Stimulated activated CD4-positive, alpha-beta T cell treated with anti-CD3 and anti-CD28 coated beads, Interleukin-4, amount 100 ng/mL, for 4 hours (primary cell): ENCODE measurements at regions not wholly inside any gene's neighbourhood (a gene's known extent, or its start where the extent isn't known, plus 50 kb on each side); places are given as distances from the start of the nearest gene placed in this dataset.
"Not testable (repeated sequence)": the region's sequence is repeated elsewhere in the genome, so short reads cannot be mapped to it uniquely, and the experiment has no call there.

ENCODE experiments used
- DNase-seq, 2 experiments: peaks; one replicate each; pipeline ENCODE4 v3.0.0-alpha.2; 2020

DNA sequence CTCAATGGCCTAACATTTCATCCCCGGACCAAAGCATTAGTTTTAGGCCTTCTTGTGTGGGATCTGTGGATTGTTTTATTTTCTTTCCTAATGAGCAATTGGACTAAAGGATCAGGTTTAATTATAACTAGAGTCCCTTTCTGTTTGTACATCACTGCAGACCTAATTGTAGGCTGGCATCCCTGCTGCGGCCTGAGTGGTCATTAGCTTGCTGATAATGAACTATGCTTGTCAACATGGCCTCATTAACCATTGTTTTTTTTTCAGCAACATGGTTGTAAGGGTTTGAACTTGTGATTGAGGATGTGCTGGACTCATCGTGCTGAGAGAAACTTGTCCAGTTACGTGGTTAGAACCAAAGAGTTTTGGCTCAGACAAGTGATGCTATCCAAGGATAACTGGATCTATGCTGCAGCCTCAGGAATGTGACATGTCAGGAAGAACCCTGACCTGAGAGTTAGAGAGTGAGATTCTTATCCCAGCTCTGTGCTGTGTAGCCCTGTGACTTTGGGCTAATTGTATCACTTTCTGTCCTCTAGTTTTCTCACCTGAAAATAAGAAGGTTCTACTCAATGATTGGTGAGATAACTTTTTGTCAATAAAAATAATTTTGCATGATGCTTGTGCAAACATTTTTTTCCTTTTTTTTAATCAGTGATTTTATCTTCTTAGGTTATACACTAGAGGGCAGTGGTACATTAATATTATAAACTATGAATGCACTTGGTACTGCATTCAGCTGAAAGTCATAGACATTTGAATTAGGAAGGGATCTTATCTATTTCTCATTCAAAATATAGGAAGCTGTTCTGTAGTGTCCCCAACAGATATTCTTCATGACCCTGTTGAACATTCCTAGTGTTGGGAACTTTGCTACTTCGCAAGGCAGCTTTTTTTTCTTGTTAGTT is 140.9 kb downstream of the RNF144B start:
- DNase-seq, result no peak

DNA sequence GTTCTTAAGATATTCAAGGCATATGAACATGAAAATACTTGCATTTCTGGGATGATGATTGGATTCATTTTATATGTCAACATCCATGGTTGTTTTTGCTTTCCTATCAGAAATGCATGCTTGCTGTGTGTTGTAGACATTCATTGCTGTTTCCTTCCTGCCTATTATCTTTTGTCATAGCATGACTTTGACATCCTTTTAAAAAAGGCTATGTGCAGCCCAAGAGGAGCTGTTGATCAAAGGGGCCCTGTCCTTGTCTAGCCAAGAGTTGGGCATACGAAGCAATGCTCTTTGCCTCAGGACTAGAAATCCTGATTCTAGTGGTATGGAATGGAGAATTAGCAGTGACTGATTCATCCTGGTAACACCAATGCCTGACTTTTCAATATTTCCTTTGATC is 143.1 kb downstream of the RNF144B start:
- no peak for DNase-seq

DNA sequence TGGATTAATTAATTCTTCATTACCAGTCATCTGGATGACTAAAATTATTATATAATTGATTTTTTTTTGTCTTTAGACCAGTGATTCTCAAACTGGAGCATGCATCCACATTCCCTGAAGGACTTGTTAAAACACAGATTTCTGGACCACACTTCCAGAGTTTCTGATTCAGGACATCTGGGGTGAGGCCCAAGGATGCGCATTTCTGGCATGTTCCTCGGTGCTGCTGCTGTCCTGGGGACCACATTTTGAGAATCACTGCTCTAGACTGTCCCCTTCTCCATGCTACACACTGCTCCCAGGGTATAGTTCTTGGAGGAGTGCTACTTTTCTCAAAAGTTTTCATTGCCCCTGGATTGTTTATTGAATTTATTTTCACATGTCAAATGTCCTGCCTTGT is 145.0 kb downstream of the RNF144B start:
- no peak for DNase-seq

DNA sequence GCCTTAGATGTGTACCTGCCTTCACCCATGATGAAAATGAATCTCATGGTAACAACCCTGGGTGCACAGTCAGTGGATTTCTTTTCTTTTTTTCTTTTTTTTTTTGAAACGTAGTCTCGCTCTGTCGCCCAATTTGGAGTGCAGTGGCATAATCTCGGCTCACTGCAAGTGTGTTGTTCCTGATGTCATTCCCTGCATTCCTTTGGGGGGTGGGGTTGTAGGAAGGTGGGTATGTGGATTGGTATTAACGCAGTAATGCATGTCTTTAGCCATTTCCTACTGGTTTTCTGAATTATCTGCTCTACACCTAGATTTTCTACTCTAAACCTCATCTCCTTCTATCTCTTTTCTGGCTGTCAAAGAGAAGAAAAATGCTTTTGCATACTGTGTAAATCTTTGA is 146.6 kb downstream of the RNF144B start:
- no peak for DNase-seq

DNA sequence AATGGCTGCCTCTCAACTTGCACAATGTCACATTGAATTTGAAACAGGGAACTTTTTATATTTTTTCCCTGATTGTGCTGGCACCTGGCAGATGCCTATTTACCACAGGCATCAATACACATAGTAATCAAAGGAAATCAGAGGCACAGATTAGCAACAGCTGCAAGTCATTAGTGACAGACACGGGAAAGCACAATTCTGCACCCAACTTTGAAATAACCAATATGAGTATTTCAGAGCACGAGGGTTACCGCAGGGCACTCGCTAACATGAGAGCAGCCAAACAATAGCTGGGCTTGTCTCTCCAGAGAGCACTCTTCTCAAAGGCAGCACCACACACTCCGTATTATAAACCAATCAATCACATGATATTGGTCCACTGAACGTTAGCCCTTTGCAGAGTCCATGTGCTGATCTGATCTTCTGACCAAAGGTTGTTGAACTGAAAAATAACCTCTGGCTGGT is 149.5 kb downstream of the RNF144B start:
- no peak for DNase-seq

DNA sequence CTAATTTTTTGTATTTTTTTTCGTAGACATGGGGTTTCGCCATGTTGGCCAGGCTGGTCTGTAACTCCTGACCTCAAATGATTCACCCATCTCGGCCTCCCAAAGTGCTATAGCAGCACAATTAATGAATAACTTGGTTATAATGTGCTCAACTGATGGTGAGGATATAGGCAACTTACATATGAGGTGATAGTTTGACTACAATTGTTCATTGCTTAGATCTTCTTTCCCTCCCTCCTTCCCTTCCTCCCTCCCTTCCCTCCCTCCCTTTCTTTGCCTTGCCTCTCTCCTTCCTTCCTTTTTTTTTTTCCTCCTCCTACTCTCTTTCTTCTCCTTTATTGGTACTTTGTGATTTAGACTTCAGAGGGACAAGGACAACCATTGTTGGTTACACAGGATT is 151.2 kb downstream of the RNF144B start:
- DNase-seq, result no peak

DNA sequence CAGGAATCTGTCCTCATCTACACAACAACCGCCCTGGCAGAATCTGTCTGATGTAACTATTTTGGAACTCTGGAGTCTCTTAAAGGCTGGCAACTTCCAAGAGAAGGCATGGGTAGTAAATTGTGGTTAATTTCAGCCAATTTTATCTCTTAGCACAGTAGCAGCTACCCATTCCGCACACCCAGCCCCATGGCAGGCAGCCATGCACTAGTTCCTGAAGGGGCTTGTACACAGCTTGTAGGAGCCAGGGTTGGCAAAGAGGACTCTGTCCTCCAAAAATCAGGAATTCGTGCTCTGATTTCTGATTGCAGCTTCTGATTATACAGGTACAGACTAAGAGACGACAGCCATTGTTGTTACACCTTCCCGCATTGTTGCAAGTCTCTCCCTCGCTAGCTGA is 155.9 kb downstream of the RNF144B start:
- no peak for DNase-seq

DNA sequence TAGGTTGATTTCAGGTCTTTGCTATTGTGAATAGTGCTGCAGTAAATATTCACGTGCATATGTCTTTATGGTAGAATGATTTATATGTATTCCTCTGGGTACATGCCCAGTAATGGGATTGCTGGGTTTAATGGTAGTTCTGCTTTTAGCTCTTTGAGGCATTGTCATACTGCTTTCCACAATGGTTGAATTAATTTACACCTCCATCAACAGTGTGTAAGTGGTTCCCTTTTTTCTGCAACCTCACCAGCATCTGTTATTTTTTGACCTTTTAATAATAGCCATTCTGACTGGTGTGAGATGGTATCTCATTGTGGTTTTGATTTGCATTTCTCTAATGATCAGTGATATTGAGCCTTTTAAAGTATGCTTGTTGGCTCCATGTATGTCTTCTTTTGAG is 158.0 kb downstream of the RNF144B start:
- DNase-seq, result not testable (repeated sequence)

DNA sequence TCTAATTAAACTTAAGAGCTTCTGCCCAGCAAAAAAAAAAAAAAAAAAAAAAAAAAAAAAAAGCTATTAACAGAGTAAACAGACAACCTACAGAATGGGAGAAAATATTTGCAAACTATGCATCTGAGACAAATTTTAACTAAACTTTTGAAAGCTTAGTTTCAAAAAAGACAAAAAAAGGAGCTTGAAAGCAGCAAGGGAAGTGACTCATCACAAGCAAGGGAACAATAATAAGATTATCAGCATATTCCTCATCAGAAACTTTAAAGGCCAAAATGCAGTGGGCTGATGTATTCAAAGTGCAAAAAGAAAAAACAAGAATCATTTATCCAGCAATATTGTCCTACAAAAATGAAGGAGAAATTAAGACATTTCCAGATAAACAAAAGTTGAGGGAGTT is 158.6 kb downstream of the RNF144B start:
- DNase-seq, result no peak

DNA sequence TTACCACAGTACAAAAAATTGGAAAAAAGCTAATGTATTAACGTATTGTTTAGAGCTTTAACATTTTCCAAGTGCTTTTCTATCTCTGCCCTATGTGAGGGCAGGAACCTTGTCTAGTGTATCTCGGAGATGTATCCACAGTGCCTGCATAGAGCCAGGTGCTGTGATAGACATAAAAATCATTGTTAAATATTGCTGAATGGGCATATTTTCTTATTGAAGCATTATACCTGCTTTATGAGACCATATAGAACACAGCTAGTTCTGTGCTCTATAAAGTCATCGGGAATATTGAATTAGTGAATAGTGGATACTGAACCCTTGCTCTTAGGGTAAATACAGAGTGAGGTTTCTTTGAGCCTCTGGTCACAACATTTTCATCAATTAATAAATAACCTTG is 163.0 kb downstream of the RNF144B start:
- DNase-seq, result no peak

DNA sequence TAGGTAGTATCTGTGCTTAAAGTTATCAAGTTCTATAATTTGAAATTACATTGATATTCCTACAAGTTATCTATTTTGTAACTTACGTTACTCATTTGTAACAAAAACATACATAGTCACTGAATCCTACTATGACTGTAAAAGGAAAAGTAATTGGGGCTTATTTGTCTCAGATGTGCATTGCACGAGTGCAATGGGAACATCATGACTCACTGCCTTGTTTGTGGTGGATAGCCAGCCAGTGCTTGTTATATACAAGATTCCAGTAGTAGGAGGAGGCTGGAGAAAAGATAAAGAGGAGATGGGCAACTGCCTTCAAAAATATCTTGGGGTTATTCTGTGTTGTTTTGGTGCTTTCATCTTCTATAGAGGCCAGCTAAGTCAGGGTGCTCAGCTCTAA is 164.1 kb downstream of the RNF144B start:
- DNase-seq, result no peak

DNA sequence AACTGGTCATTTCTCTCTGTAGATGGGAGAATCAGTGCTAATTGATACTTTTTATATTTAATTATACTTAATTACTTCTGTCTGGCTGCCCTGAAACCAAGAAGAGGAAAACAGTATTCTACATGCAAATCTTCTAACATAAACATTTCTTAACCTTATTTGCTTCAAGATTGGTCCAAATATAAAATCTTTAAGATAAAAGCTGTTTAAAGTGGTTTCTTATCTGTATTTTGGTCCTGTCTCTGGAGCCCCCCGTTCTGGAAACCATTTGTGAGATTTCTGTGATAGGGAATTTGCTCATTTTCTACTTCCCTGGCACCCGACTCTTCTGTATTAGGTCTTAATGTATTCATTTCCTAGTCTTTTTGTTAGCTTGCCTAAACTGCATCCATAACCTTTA is 168.6 kb downstream of the RNF144B start:
- no peak for DNase-seq

DNA sequence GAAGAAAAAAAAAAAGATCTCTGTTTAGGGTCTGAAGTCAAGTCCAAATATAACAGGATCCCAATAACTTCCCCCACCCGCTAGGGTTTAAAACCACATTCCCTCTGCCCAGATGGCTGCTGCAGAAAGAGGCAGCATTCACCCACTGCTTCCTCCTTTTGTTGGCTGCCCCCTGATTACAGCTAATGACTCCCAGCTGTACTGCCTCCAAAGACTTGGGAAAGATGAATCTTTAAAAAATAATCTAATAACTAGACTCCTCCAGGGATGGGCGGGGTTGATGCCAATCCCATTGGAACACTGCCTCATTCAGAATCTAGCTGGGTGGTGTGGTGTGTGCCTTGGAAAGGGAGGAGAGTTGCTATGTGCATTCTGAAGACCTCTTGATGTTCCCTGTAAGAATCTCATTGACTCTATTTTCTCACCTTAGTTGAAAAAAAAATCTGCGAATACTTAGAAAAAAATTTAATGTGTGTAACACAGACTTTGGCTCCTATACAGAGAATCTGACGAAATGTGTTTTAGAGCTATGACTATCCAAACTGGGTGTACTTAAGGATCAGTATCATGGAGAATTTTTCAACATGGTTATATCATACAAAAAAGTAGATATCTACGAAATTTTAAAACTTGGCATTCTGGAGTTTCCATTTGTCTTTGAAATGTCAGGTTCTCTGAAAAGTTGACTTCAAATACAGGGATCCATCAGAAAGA is 174.0 kb downstream of the RNF144B start:
- no peak for DNase-seq

DNA sequence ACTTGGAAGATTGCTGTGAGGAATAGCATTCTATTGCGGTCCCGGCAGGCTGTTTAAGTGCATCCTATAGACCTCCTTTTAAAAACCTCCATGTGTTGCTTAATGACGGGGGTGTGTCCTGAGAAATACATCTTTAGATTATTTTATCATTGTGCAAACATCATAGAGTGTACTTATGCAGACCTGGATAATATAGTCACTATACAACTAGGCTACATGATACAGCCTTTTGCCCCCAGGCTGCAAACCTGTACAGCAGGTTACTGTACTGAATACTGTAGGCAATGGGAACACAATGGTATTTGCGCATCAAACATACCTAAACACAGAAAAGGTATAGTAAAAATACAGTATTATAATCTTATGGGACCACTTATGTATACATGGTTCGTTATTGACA is 175.6 kb downstream of the RNF144B start:
- DNase-seq, result no peak

DNA sequence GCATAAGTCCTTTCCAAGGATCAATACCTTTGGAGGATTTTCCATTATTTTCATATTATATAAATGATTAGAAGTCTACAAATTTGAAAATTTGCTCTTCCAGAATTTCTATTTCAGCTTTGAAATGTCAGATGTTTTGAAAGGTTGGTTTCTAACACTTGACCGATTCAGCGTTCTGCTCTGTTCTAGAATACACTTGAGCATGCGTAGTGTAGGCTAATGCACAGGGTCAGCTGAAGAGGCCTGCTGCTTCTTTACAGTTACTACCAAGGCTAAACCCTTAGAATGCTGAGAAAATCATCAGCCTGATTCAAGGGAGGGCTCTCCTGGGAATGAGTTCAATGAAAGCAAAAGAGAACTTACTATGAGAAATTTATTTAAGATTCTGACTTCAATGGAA is 177.6 kb downstream of the RNF144B start:
- DNase-seq, result no peak

DNA sequence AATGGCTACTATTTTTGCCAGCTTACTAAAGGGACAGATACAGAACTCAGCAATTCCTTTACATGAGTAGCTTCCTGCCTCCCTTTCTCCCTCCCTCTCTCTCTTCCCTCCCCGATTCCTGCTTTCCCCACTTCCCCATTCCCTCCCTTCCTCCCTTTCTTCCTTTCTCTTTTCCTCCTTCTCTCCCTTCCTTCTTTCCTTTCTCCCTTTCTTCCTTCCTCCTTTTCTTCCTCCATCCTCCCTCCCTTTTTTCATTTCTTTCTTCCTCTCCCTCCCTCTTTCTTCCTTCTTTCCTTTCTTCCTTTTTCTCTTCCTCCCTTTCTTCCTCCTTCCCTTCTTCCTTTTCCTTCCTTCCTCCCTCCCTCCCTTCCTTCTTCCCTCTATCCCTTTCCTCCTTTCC is 178.1 kb downstream of the RNF144B start:
- DNase-seq, result no peak

DNA sequence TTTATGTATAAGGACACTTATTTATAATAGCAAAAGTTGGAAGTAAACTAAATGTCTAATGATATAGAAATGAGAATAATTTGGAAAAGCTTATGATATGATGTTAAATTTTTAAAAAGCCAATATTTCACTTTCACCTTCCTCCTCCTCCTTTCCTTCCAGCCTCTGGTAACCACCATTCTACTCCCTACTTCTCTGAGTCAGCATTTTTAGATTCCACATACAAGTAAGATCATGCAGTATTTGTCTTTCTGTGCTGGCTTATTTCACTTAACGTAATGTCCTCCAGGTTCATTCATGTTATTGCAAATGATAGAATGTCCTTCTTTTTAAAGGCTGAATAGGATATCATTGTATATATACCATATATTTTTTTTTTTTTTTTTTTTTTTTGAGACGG is 180.2 kb downstream of the RNF144B start:
- no peak for DNase-seq

DNA sequence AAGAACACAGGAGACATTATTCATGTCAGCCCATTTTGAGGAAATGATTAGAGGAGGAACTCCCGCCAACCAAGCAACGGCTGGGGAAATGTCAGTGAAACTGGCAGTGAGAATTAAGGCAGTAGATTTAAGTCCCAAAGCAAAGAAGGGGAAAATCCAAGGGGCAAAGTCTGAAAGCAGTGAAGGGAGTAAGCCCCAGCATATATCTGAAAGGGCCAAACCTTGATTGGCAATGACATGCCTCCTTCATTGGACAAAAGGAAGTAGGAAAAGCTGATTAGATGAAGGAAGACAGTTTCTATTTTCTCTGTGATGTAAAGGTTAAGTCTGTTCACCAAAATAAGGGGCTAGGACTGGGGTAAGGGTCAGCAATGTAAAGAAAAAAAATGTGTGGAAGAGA is 190.3 kb downstream of the RNF144B start:
- DNase-seq, result no peak

DNA sequence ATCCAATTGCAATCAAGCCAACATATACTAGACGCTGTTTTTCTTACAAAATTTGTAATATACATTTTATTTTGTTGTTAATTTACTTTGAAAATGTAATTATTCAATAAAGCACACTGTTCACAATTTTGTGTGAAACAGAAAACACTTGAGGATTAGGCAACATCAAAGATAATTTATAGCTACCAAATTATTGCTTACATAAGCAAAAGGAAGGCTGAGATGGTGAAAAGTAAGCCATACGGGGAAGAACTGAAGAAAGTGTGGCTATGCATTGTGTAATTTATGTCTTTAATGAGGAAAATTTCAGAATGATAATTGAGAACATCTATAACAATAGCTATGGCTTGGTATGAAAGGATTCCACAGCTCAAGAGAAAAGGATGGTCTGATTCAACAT is 192.0 kb downstream of the RNF144B start:
- no peak for DNase-seq

DNA sequence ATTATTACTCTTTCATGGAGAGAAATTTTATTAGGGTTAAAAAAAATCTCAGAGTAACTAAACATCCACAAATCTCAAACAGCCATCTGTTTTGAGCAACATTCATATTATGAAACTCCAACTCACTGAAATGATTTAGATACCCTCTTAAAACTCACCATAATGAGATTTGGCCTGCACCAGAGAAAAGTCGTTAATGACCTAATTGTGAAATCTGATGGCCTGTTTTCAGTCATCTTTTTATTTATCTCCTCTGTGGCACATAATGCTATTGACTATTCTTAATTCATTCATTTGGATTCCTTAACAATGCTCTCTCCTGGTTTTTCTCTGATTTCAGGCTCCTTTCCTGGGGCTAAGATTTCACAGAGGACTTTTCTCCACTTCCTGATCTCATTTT is 192.7 kb downstream of the RNF144B start:
- DNase-seq, result no peak

DNA sequence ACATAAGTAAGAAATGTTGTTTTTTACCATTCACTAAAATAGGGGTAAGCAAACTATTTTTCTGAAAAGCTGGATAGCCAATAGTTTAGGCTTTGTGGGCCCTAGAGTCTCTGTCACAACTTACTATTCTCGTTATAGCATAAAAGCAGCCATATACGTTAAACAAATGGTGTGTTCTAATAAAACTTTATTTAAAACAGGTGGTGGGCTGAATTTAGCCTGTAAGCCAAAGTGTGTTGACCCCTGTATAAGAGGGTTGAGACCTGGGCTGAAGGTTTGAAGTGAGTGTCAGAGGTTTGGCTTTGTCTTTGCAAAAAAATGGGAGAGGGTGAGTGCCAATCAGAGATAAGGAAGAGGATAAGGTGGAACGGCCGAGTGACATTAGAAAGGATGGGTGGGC is 197.2 kb downstream of the RNF144B start:
- no peak for DNase-seq

DNA sequence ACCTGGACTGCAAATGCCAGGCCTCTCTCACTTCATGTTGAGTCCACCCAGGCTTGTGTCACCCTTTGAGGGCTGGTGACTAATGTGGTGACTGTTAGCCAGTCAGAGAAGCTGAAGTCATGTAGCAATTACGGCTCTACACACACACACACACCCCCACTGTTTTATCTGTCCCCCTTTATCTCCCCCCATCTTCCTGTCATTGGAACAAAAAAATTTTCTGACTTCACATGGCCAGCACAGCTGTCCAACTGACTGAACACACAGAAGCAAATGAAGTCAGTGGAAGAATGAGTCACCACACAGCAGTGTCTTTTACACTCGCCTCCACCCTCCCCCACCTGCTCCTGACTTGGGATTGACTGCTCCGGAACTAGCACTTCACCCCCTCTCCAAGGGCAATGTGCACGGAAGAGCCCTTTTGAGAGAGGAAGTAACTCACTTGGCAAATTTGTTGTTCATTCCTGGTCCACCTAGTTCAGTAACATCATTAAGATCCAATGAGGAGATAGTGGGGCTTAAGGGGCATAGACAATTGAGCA is 198.0 kb downstream of the RNF144B start:
- no peak for DNase-seq

DNA sequence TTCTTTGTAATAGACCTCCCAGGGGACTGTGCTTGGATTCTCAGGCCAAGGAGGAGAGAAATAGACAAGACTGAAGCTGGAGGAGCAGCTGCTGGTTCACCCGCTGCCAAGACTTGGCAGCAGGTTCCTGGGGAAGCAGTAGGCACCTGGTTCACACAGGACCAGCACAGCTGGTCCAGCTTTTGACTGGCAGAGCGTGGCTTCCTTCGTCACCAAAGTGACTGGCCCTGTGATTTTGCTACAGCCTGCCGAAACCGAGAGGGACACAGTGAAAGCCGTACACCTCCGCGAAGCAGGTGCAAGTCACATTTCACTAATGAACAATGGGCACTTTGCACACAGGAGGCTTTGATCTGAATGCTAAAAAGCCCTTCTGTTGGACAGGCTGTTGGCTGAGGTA is 199.0 kb downstream of the RNF144B start:
- DNase-seq, result no peak
